HUDEP-2 (cell line): ENCODE measurements at regions not wholly inside any gene's neighbourhood (a gene's known extent, or its start where the extent isn't known, plus 50 kb on each side); places are given as distances from the start of the nearest gene placed in this dataset.
"Not testable (repeated sequence)": the region's sequence is repeated elsewhere in the genome, so short reads cannot be mapped to it uniquely, and the experiment has no call there.

ENCODE experiments used
- DNase-seq, 76 experiments: peaks; one replicate each; lab custom pipeline; 2025; ENCODE audit not compliant: unreplicated experiment in 76 of 76; lab: John Stamatoyannopoulos, UW

- DNase-seq: no peak
Measured at GRCh38 chr21:18705971-18706370, 302.4 kb upstream of the TMPRSS15 start.

- DNase-seq: no peak
Measured at GRCh38 chr21:18711662-18712061, 308.1 kb upstream of the TMPRSS15 start.

DNA sequence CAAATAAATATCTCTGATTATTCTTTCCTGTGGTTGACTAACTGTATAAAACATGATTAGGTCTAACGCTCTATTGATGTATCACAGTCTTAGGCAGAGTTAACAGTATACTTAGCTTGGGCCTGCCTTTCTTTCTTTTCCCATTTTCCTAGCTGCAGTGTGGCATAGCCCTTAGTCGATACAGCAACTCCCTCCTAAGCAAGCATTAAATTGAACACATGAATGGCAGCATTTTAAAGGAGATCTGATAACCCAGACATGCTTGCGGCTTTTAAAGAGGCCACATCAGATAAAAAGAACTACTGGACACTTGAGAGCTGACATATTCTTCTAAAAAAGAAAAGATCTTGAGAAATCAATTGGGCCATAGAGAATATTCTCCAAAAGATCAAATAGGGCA is 312.0 kb upstream of the TMPRSS15 start:
- no peak for DNase-seq

GRCh38 chr21:18716578-18717138 is 313.1 kb upstream of the TMPRSS15 start:
- DNase-seq: no peak

DNA sequence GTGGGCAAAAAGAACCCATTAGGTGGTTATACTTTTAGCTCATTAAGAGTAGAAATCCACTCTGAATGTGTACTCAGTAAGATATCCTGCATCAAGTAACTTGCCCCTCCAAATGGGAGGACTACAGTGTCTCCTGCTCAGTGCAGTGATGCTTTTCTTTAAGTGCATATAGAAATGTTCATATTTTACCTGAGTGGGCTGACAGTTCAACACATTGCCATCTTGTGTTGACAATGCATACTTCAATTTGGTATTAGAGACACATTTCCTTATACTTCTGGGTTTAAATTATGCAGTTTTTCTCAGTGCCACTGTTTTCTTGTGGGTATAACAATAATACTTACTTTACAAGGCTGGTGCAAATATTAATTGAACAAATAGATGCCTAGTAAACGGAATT is 318.6 kb upstream of the TMPRSS15 start:
- no peak for DNase-seq

- no peak for DNase-seq
Measured at GRCh38 chr21:18723171-18723570, 319.6 kb upstream of the TMPRSS15 start.

GRCh38 chr21:18725653-18726052 is 322.1 kb upstream of the TMPRSS15 start:
- DNase-seq: peak in 1 of 76 experiments; percentile 3

DNA sequence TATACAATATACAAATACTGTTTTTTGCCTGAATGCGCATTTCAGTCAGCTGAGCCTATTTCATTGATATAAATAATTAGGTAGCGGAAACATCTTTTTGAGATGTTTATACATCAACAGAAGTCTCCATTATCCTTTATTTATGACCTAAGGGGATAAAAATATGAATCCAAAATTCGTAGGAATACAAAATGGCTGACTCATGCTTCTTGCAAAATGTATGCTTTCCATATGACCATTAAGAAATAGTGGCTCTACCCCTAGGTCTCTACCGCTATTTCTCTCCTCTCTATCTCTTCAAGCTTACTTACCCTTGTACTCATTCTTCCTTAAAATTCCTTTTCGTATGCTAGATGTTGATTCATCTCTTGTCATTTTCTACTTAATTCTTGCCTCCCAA is 338.4 kb upstream of the TMPRSS15 start:
- no peak for DNase-seq

DNA sequence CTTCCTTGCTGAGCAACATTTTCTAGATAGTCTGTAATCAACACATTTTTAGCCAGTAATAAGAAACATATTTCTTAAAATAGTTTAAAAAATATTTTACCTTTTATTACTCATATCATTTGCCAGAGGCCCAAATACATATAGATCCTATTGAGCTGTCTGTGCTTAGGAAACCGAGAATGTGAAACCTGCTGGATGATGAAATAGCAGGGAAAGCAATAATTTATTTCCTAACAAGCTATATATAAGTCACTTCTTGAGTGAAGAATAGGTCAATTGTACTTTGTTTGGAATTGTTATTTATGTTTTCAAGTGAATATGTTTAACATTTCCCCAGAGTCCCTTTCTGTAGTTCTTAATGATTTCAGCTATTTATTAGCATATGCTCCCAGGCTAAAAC is 339.9 kb upstream of the TMPRSS15 start:
- DNase-seq: no peak

DNA sequence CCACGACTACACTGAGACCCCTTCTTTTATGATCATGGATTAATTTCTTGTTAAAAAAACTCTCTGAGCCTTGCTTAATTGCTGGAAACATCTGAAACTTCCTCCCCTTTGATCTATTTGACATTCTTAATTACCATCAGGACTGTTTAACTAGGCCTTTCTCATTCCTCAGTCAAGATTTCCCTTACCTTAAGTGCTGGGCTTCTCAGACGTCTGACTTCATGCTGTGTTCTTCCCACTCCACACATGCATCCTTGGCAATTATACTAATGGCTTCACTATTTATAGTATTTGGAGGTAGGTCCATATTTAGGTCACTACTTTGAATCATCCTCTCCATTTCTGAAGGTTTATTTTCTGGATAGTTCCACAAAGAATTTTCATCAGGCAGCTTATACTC is 341.3 kb upstream of the TMPRSS15 start:
- no peak for DNase-seq

DNA sequence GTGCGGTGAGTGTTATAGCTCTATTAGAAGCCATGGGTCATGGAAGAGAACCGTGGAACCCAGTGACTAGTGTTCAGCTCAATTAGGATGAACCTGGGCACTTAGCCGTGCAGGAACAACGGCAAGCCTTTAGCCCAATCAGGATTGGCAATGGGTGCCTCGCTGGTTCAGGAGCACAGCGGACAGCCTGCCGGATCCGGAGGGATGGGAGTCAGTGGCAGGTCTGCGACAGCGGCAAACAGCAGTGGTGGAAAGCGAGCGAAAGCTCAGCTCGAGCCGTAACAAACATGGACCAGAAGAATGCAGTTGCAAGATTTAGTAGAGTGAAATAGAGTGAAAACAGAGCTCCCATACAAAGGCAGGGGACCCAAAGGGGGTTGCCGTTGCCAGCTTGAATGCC is 349.3 kb upstream of the TMPRSS15 start:
- DNase-seq: not testable (repeated sequence)

GRCh38 chr21:18756272-18756671 is 352.7 kb upstream of the TMPRSS15 start:
- not testable (repeated sequence) for DNase-seq

DNA sequence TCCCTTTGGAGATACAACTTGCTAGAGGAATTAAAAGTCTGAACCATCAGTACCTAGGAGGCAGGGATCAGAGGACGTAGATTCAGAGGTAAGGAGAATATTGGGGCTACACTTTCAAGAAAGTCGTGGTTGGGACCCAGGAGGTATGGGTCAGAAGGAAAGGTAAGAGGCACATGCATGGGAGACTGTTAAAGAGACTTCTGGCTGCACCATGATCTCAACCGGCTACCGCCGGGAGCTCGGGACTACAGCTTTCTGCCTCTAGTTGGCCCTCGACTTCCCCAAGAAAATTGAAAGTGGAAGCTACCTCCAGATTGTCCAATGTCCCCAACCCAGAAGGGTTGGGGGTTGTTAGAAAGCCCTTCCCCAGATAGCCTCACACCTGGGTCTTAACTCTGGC is 355.7 kb upstream of the TMPRSS15 start:
- DNase-seq: no peak

DNA sequence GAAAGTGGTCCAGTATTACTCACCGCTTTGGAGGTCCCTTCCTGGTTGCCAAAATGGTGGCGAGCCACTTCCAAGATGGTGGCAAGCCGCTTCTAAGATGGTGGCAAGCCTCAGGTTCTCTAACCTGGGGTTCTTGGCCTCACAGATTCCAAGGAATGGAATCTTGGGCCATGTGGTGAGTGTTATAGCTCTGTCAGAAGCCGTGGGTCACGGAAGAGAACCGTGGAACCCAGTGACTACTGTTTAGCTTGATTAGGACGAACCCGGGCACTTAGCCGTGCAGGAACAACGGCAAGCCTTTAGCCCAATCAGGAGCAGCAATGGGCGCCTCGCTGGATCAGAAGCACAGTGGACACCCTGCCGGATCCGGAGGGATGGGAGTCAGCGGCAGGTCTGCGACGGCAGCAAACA is 356.2 kb upstream of the TMPRSS15 start:
- no peak for DNase-seq

GRCh38 chr21:18760247-18760646 is 356.7 kb upstream of the TMPRSS15 start:
- no peak for DNase-seq

DNA sequence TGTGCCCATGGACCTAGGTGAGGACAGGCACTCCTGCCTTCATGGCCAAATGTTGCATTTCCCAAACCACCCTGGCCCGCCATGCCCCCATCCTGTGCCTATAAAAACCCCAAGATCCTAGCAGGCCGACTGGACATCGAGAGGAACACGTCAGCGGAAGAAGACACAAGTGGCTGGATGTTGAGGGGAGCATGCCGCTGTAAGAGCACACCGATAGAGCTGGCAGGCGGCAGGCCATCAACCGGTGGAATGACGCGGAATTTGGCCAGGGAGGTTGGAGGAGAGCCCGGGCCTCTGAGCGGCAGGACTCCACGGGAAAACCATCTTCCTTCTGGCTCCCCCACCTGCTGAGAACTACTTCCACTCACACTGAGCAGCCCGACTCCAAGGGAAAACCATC is 361.1 kb upstream of the TMPRSS15 start:
- DNase-seq: no peak

- DNase-seq: no peak
Measured at GRCh38 chr21:18769599-18769998, 366.0 kb upstream of the TMPRSS15 start.

GRCh38 chr21:18771845-18772380 is 368.3 kb upstream of the TMPRSS15 start:
- DNase-seq: no peak

- no peak for DNase-seq
Measured at GRCh38 chr21:18772404-18772803, 368.8 kb upstream of the TMPRSS15 start.

GRCh38 chr21:18772897-18773296 is 369.3 kb upstream of the TMPRSS15 start:
- DNase-seq: no peak

DNA sequence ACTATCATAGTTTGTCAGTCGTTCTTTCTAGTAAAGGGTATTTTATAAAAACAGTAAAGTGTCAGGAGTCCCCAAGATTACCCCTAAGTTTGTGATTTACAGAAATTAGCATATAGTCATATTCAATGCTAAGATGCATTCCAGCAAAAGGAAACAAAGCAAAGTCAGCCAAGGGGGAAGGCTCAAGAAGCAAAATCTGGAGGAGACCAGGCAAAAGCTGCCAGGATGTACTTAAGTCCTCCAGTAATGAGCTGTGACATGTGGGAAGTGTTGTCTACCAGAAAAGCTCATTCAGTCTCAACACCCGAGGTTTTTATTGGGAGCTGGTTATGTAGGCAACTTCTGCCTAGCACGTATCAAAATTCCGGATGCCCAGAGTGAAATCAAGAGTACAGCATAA is 373.4 kb upstream of the TMPRSS15 start:
- no peak for DNase-seq

GRCh38 chr21:18782721-18783120 is 379.1 kb upstream of the TMPRSS15 start:
- no peak for DNase-seq

- no peak for DNase-seq
Measured at GRCh38 chr21:18801468-18801867, 397.9 kb upstream of the TMPRSS15 start.
